Neural progenitor cell (in vitro differentiated cells): ENCODE measurements at regions not wholly inside any gene's neighbourhood (a gene's known extent, or its start where the extent isn't known, plus 50 kb on each side); places are given as distances from the start of the nearest gene placed in this dataset.

Experiments used
- CTCF ChIP-seq: fragments of 200-600 bp; sonication (generic); IDR thresholded peaks from 2 replicates; pipeline ENCODE4 v1.5.1; 2017; ENCODE audit warnings: antibody characterized with exemption, mild to moderate bottlenecking
- EZH2 ChIP-seq: fragments of 200-600 bp; sonication (generic); IDR thresholded peaks from 2 replicates; pipeline ENCODE4 v1.6.1; 2017; ENCODE audit warnings: antibody characterized with exemption, mild to moderate bottlenecking, moderate library complexity

GRCh38 chr2:64847930-64848329 lies 141.3 kb upstream of the SLC1A4 start:
- no peak for TF ChIP-seq CTCF
- TF ChIP-seq EZH2 = no peak
